IPS-NIHi7 (cell line): ENCODE measurements at regions not wholly inside any gene's neighbourhood (a gene's known extent, or its start where the extent isn't known, plus 50 kb on each side); places are given as distances from the start of the nearest gene placed in this dataset.

Experiments used
- DNase-seq: peaks from one replicate; pipeline ENCODE4 v3.0.0; 2012; ENCODE audit warnings: mixed read lengths; ENCODE audit errors: extremely low spot score

- no peak for DNase-seq
These were observed 148.7 kb downstream of the DYRK2 start for GRCh38 chr12:67797185-67797741.

DNA sequence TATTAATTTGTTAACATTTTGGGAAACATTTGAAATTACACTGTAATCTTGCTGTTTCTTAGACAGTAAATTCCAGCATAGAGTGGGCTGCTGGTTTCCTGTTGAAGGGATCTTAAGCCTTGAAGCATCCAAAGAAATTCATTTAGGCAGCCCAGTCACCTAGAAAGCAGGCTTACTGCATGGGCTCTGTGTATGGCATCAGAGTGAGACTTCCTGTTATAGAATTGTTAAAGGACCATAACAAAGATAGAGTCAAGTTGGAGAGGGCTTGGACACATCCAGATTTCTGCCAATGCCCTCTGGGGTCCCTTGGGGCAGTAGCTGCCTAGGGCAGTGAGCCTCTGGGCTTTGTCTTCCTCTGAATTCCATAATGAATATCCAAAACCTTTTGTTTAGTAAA, 149.2 kb downstream of the DYRK2 start:
- no peak for DNase-seq

GRCh38 chr12:67798768-67799167, 150.2 kb downstream of the DYRK2 start:
- no peak for DNase-seq

DNA sequence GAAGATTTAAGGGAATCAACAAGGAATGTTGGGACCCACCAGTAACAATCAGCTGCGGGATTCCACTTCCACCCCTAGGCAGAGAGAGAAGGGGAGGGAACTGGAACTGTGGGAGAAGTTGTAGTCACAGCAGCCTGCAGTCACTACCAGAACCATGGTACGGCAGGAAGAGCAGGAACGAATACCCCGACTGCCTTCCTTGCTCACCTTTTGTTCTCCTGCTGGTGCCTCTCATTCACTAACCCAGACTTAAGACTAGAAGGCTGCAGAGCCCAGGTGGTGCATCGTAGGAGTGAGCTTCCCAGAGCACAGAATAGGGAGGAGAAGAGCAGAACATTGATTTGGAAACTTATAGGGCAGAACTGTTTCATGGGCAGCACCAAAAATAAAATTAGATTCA, 154.2 kb downstream of the DYRK2 start:
- DNase-seq: peak; percentile 20

GRCh38 chr12:67803278-67803993, 154.9 kb downstream of the DYRK2 start:
- DNase-seq: no peak

DNA sequence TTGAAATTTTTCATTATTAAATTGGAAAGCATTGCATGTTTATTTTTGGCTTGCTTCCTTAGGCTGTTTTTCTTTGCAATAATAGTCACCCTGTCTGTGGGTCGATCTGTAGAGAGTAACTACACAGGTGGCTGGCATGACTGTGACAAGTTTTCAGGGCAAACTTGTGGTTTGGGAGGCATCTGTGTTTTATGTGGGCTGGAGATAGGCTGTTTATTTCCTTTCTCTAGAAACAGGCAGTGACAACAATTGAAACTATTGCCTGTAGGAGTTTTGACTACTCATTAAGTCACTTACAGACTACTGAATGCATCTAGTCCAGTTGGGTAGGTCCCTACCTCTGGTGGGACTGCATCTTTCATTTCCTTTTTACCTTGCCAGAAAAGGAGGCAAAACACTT, 155.6 kb downstream of the DYRK2 start:
- DNase-seq: no peak

- DNase-seq: no peak
These were observed 159.3 kb downstream of the DYRK2 start for GRCh38 chr12:67807814-67808213.

- no peak for DNase-seq
These were observed 161.6 kb downstream of the DYRK2 start for GRCh38 chr12:67810166-67810565.

- no peak for DNase-seq
These were observed 163.2 kb downstream of the DYRK2 start for GRCh38 chr12:67811437-67812361.

GRCh38 chr12:67813456-67813904, 164.9 kb downstream of the DYRK2 start:
- no peak for DNase-seq

DNA sequence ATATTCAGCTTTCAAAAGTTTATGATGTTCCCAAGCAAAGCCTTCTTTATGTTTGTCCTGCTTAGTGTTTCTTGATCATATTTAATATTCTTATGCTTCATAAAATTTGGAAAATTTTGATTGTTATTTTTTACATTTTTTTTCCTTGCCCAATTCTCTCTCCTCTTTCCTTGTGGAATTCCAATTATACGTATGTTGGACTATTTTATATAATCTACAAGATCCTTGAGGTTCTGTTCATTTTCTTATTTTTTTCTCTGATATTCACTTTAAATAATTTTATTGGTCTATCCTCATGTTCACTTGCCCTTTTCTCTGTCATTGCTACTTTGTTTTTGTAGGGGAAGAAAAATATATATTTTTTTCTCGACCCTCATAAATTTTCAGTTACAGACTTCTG, 167.7 kb downstream of the DYRK2 start:
- no peak for DNase-seq

GRCh38 chr12:67818459-67818903, 169.9 kb downstream of the DYRK2 start:
- no peak for DNase-seq

- no peak for DNase-seq
These were observed 169.3 kb upstream of the IFNG-AS1 start for GRCh38 chr12:67819902-67820301.

- DNase-seq: no peak
These were observed 168.6 kb upstream of the IFNG-AS1 start for GRCh38 chr12:67820694-67821093.

DNA sequence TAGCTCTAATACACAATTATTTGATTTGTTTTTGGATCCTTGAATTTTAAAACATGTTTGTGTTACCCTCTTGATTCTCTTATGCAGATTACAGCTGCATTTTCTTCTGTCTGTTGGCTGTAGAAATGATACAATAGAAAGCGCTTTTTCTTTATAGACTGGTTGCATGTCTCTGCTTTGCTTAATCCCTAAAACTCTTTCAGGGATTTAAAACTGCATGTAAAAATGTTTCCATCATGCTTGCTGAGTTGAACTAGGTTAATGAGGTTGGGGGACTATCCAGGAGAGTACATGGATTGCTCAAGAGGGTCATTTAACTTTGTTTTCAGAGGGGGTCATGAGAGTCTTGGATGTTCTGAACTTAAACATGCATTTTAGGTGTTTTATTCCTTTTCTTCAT, 166.4 kb upstream of the IFNG-AS1 start:
- no peak for DNase-seq

GRCh38 chr12:67826148-67826547, 163.1 kb upstream of the IFNG-AS1 start:
- DNase-seq: no peak

GRCh38 chr12:67826946-67827720, 162.1 kb upstream of the IFNG-AS1 start:
- no peak for DNase-seq

GRCh38 chr12:67827820-67828383, 161.3 kb upstream of the IFNG-AS1 start:
- DNase-seq: peak; percentile 53

DNA sequence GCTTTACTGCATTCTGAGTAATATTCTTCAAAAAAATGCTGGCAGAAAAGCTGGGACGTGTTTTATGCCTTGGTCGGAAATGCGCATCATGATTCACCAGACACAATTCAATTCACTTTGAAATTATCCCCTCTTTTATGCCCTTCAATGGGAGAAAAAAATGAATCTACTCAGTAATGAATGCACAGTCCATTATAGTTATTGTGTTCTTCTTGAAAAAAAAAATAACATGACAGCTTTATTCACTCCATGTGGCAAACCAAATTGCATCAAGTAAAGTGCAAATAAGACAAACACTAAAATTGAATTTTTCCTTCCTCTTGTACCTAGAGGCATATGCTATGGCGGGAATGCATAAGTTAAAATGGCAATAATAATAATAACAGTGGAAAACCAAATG, 159.4 kb upstream of the IFNG-AS1 start:
- no peak for DNase-seq

DNA sequence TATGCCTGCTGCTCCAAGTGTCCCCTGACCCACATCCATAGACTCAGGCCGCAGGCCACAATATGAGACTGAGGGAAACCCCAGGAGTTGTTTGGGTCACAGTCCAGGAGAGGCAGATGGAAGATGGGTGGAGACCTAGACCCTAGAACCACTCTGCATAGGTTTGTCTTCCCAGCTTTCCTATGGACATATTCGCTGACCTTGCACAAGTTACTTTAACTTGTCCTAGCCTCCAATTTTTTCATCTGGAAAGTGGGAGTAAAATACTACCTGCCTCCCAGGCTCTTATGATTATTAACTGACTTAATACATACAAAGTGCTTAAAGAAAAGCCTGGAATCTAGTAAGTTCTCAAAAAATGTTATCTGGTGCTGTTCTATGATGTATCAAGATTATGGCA, 157.1 kb upstream of the IFNG-AS1 start:
- DNase-seq: no peak

DNA sequence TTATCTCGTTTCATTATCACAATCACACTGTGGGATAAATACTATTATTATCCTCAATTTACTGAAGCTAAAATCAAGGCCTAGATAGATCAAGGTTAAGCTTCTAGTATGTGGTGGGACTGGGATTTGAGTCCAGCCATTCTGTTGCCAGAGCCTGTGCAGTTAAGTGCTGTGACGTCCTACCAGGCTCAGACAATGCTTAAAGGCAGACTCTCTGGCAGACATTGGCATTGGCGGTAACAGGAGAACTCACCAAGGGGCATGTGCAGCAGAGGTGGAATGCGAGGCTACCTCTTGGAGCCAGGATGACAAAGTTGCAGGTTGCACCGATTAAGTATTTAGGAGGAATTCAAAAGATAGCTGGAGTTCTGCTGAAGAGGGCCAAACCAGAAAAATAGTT, 155.6 kb upstream of the IFNG-AS1 start:
- no peak for DNase-seq
